Colonic mucosa (tissue), 4 donors: ENCODE measurements at regions not wholly inside any gene's neighbourhood (a gene's known extent, or its start where the extent isn't known, plus 50 kb on each side); places are given as distances from the start of the nearest gene placed in this dataset.

ENCODE experiments used
- DNase-seq: peaks from one replicate; pipeline ENCODE4 v3.0.0-alpha.2; 2020
- H3K27ac ChIP-seq: fragments of 200-600 bp; one replicate; pipeline ENCODE4 v1.8.0; 2021
- H3K27me3 ChIP-seq: fragments of 200-600 bp; one replicate; pipeline ENCODE4 v1.8.0; 2021
- H3K36me3 ChIP-seq: fragments of 200-600 bp; one replicate; pipeline ENCODE4 v1.8.0; 2021
- H3K4me1 ChIP-seq: fragments of 200-600 bp; one replicate; pipeline ENCODE4 v1.8.0; 2021; ENCODE audit warnings: mild to moderate bottlenecking
- H3K4me3 ChIP-seq: fragments of 200-600 bp; one replicate; pipeline ENCODE4 v1.8.0; 2021
- H3K9ac ChIP-seq, 2 donors: one replicate each; pipeline ENCODE4 v1.7.0; 2013; ENCODE audit warnings: control low read depth in 2 of 2, low read depth in 2 of 2, low read length in 2 of 2
- H3K9me3 ChIP-seq: fragments of 200-600 bp; one replicate; pipeline ENCODE4 v1.8.0; 2021
- intact Hi-C: fragments of 100-400 bp; cut with DNase I; formaldehyde crosslinking; loops from one replicate; pipeline ENCODE4 v1.14.1; 2022
- TF ChIP-seq, protein P1 (sequence below): fragments of 200-600 bp; IDR thresholded peaks from one replicate; pipeline ENCODE4 v1.8.0; 2022; ENCODE audit warnings: antibody characterized with exemption, mild to moderate bottlenecking
- donor health status: healthy.
- donor health status: DM: no; HTN: no; CAD: no.
- donor health status: DM: no; HTN: no; CAD: no.

GRCh38 chr20:39813190-39813829, 851.2 kb downstream of the DHX35 start:
- no peaks in the 10 kb centered on the region for H3K9me3 ChIP-seq
- H3K4me1 ChIP-seq = no peaks in the 10 kb centered on the region
- no peaks in the 10 kb centered on the region for H3K27me3 ChIP-seq
- DNase-seq = no peak
- TF ChIP-seq, protein P1, sequence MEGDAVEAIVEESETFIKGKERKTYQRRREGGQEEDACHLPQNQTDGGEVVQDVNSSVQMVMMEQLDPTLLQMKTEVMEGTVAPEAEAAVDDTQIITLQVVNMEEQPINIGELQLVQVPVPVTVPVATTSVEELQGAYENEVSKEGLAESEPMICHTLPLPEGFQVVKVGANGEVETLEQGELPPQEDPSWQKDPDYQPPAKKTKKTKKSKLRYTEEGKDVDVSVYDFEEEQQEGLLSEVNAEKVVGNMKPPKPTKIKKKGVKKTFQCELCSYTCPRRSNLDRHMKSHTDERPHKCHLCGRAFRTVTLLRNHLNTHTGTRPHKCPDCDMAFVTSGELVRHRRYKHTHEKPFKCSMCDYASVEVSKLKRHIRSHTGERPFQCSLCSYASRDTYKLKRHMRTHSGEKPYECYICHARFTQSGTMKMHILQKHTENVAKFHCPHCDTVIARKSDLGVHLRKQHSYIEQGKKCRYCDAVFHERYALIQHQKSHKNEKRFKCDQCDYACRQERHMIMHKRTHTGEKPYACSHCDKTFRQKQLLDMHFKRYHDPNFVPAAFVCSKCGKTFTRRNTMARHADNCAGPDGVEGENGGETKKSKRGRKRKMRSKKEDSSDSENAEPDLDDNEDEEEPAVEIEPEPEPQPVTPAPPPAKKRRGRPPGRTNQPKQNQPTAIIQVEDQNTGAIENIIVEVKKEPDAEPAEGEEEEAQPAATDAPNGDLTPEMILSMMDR = no peak
- no peaks in the 10 kb centered on the region for H3K36me3 ChIP-seq
- H3K27ac ChIP-seq = no peak overlapping the region
- H3K4me3 ChIP-seq = no peak overlapping the region
- no peak overlapping the region for H3K9ac ChIP-seq
- intact Hi-C loops = no loop called here

GRCh38 chr20:39812116-39812515, 850.0 kb downstream of the DHX35 start:
- no peaks in the 10 kb centered on the region for H3K27me3 ChIP-seq
- no peaks in the 10 kb centered on the region for H3K9me3 ChIP-seq
- no peak overlapping the region for H3K4me3 ChIP-seq
- no peaks in the 10 kb centered on the region for H3K4me1 ChIP-seq
- H3K9ac ChIP-seq = no peak overlapping the region
- intact Hi-C loops = no loop called here
- no peaks in the 10 kb centered on the region for H3K36me3 ChIP-seq
- TF ChIP-seq, protein P1 = no peak
- DNase-seq = no peak
- no peak overlapping the region for H3K27ac ChIP-seq

- Histone ChIP-seq H3K36me3 (no peaks in the 10 kb centered on the region), H3K4me1 (no peaks in the 10 kb centered on the region), H3K9me3 (no peaks in the 10 kb centered on the region), H3K27ac (no peak overlapping the region), H3K27me3 (no peaks in the 10 kb centered on the region), H3K4me3 (no peak overlapping the region), H3K9ac (no peak overlapping the region)
- intact Hi-C loops = no loop called here
- no peak for DNase-seq
- TF ChIP-seq, protein P1 = no peak
Measured at GRCh38 chr20:39810309-39810708, 848.2 kb downstream of the DHX35 start.

- H3K4me3 ChIP-seq = no peak overlapping the region
- no peaks in the 10 kb centered on the region for H3K27me3 ChIP-seq
- DNase-seq = no peak
- no peaks in the 10 kb centered on the region for H3K36me3 ChIP-seq
- no peaks in the 10 kb centered on the region for H3K9me3 ChIP-seq
- H3K9ac ChIP-seq = no peak overlapping the region
- intact Hi-C loops = no loop called here
- H3K27ac ChIP-seq = no peak overlapping the region
- TF ChIP-seq, protein P1 = no peak
- no peaks in the 10 kb centered on the region for H3K4me1 ChIP-seq
Measured at GRCh38 chr20:39808613-39809012, 846.5 kb downstream of the DHX35 start.

DNA sequence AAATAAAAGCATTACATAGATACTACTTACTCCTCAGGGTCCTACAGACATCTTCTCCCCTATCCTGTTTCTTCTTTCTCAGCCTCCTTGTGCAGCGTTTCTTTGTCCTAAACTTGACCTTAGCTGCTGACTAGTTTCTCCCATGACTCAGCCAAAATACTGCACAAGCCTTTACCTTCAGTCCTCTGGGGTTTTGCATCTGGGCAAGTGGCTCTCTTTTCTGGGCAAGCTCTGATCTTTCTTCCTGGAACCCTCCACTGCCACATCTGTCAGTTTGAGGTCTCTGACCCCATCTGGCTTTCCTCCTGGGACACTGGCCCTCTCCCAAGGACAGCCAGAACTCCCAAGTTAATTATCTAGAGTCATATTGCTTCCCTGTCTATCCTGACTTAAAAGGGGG, 838.4 kb downstream of the DHX35 start:
- H3K9ac ChIP-seq = no peak overlapping the region
- H3K27ac ChIP-seq = no peak overlapping the region
- no peaks in the 10 kb centered on the region for H3K27me3 ChIP-seq
- TF ChIP-seq, protein P1 = no peak
- H3K4me1 ChIP-seq = no peaks in the 10 kb centered on the region
- no peaks in the 10 kb centered on the region for H3K36me3 ChIP-seq
- intact Hi-C loops = no loop called here
- no peaks in the 10 kb centered on the region for H3K9me3 ChIP-seq
- H3K4me3 ChIP-seq = no peak overlapping the region
- no peak for DNase-seq
